ENCODE measurements at regions not wholly inside any gene's neighbourhood (a gene's known extent, or its start where the extent isn't known, plus 50 kb on each side); places are given as distances from the start of the nearest gene placed in this dataset.

- Histone ChIP-seq H3K4me1 (ENCODE audit: insufficient read depth, low read length) (no peaks in the 10 kb centered on the region), H3K27ac (ENCODE audit: low read length) (no peak overlapping the region), H3K27me3 (ENCODE audit: insufficient read depth, low read length, poor library complexity) (no peaks in the 10 kb centered on the region), H3K9me3 (ENCODE audit: insufficient read depth, low read length, severe bottlenecking) (peaks cover 3% of the 10 kb centered on the region), H4K20me1 (ENCODE audit: insufficient read depth, low read length) (no peaks in the 10 kb centered on the region), H3K36me3 (ENCODE audit: insufficient read depth, low read length) (no peaks in the 10 kb centered on the region), H3K79me2 (ENCODE audit: insufficient read depth, low read length) (no peaks in the 10 kb centered on the region), H3K9ac (ENCODE audit: low read depth, low read length) (no peak overlapping the region), H3K4me2 (ENCODE audit: insufficient read depth, low read length) (no peak overlapping the region), H2AFZ (ENCODE audit: low read depth, low read length) (no peak overlapping the region), H3K4me3 (ENCODE audit: low read depth in 1 of 2, low read length in 2 of 2) (no peak overlapping the region)
- ATAC-seq (ENCODE audit: insufficient read depth, low read depth) (no peak), DNase-seq (no peak)
- TF ChIP-seq CTCF (IDR thresholded peaks at IDR 0.05; ENCODE audit: borderline replicate concordance, extremely low read depth, low read length, poor library complexity, severe bottlenecking) = no peak
- no peak for TF ChIP-seq EZH2 (IDR thresholded peaks at IDR 0.05; ENCODE audit: borderline replicate concordance, low read depth, low read length, severe bottlenecking)
These were observed 61.5 kb upstream of the GOLIM4 start for GRCh38 chr3:168157099-168157700.

- no peak for TF ChIP-seq CTCF (IDR thresholded peaks at IDR 0.05; ENCODE audit: borderline replicate concordance, extremely low read depth, low read length, poor library complexity, severe bottlenecking)
- no peak for TF ChIP-seq EZH2 (IDR thresholded peaks at IDR 0.05; ENCODE audit: borderline replicate concordance, low read depth, low read length, severe bottlenecking)
- Histone ChIP-seq H3K36me3 (ENCODE audit: insufficient read depth, low read length) (no peaks in the 10 kb centered on the region), H3K9me3 (ENCODE audit: insufficient read depth, low read length, severe bottlenecking) (peaks cover 9% of the 10 kb centered on the region), H4K20me1 (ENCODE audit: insufficient read depth, low read length) (no peaks in the 10 kb centered on the region), H3K9ac (ENCODE audit: low read depth, low read length) (no peak overlapping the region), H3K4me3 (ENCODE audit: low read depth in 1 of 2, low read length in 2 of 2) (no peak overlapping the region), H2AFZ (ENCODE audit: low read depth, low read length) (no peak overlapping the region), H3K27me3 (ENCODE audit: insufficient read depth, low read length, poor library complexity) (no peaks in the 10 kb centered on the region), H3K4me1 (ENCODE audit: insufficient read depth, low read length) (no peaks in the 10 kb centered on the region), H3K79me2 (ENCODE audit: insufficient read depth, low read length) (no peaks in the 10 kb centered on the region), H3K4me2 (ENCODE audit: insufficient read depth, low read length) (no peak overlapping the region), H3K27ac (ENCODE audit: low read length) (no peak overlapping the region)
- ATAC-seq (ENCODE audit: insufficient read depth, low read depth) = no peak
- no peak for DNase-seq
These were observed 60.8 kb upstream of the GOLIM4 start for GRCh38 chr3:168156479-168156878.

- Histone ChIP-seq H3K4me1 (ENCODE audit: insufficient read depth, low read length) (no peaks in the 10 kb centered on the region), H3K79me2 (ENCODE audit: insufficient read depth, low read length) (no peaks in the 10 kb centered on the region), H3K27ac (ENCODE audit: low read length) (no peak overlapping the region), H3K27me3 (ENCODE audit: insufficient read depth, low read length, poor library complexity) (no peaks in the 10 kb centered on the region), H3K9me3 (ENCODE audit: insufficient read depth, low read length, severe bottlenecking) (peaks cover 11% of the 10 kb centered on the region), H3K4me3 (ENCODE audit: low read depth in 1 of 2, low read length in 2 of 2) (no peak overlapping the region), H3K36me3 (ENCODE audit: insufficient read depth, low read length) (no peaks in the 10 kb centered on the region), H4K20me1 (ENCODE audit: insufficient read depth, low read length) (no peaks in the 10 kb centered on the region), H3K9ac (ENCODE audit: low read depth, low read length) (no peak overlapping the region), H2AFZ (ENCODE audit: low read depth, low read length) (no peak overlapping the region), H3K4me2 (ENCODE audit: insufficient read depth, low read length) (no peak overlapping the region)
- ATAC-seq (ENCODE audit: insufficient read depth, low read depth) (no peak), DNase-seq (no peak)
- TF ChIP-seq CTCF (IDR thresholded peaks at IDR 0.05; ENCODE audit: borderline replicate concordance, extremely low read depth, low read length, poor library complexity, severe bottlenecking) (no peak), EZH2 (IDR thresholded peaks at IDR 0.05; ENCODE audit: borderline replicate concordance, low read depth, low read length, severe bottlenecking) (no peak)
These were observed 59.6 kb upstream of the GOLIM4 start for GRCh38 chr3:168155303-168155702.
